Fibroblast of the aortic adventitia (primary cell): ENCODE measurements at regions not wholly inside any gene's neighbourhood (a gene's known extent, or its start where the extent isn't known, plus 50 kb on each side); places are given as distances from the start of the nearest gene placed in this dataset.

Experiments used
- DNase-seq: peaks from one replicate; pipeline ENCODE4 v3.0.0-alpha.2; 2010; ENCODE audit warnings: low read depth
- H3K4me3 ChIP-seq: 2 replicates; pipeline ENCODE4 v1.5.1; 2011; ENCODE audit warnings: low read depth, mild to moderate bottlenecking, control low read depth, low read length, moderate library complexity
- CTCF ChIP-seq: IDR thresholded peaks from 2 replicates; pipeline ENCODE4 v1.5.1; 2011; ENCODE audit warnings: mild to moderate bottlenecking, low read length, control low read depth, inconsistent platforms; ENCODE audit not compliant: insufficient read depth

GRCh38 chr4:77398256-77398655 lies 207.4 kb upstream of the CXCL13 start:
- H3K4me3 ChIP-seq: no peak overlapping the region
- no peak for TF ChIP-seq CTCF
- no peak for DNase-seq

GRCh38 chr4:77399831-77400230 lies 205.8 kb upstream of the CXCL13 start:
- no peak for DNase-seq

GRCh38 chr4:77413766-77414165 lies 191.9 kb upstream of the CXCL13 start:
- no peak for DNase-seq
- H3K4me3 ChIP-seq: no peak overlapping the region
- no peak for TF ChIP-seq CTCF

More at GRCh38 chr4:77399831-77400230, 205.8 kb upstream of the CXCL13 start:
- no peak for TF ChIP-seq CTCF
- H3K4me3 ChIP-seq: no peak overlapping the region

- H3K4me3 ChIP-seq: no peak overlapping the region
- no peak for TF ChIP-seq CTCF
- DNase-seq: no peak
Observed at GRCh38 chr4:77415689-77416088, 189.9 kb upstream of the CXCL13 start.

GRCh38 chr4:77418333-77418732 lies 187.3 kb upstream of the CXCL13 start:
- no peak overlapping the region for H3K4me3 ChIP-seq
- DNase-seq: no peak
- peak; percentile 15 for TF ChIP-seq CTCF

- no peak overlapping the region for H3K4me3 ChIP-seq
- no peak for DNase-seq
- no peak for TF ChIP-seq CTCF
Observed at GRCh38 chr4:77430847-77431246, 174.8 kb upstream of the CXCL13 start.

- TF ChIP-seq CTCF: no peak
- no peak for DNase-seq
Observed at GRCh38 chr4:77431546-77431945, 174.1 kb upstream of the CXCL13 start.

More at GRCh38 chr4:77431546-77431945, 174.1 kb upstream of the CXCL13 start:
- H3K4me3 ChIP-seq: no peak overlapping the region
